Activated T-cell treated with anti-CD3 and anti-CD28 coated beads, Interleukin-2, amount 50 U/mL, for 4 hours (primary cell): ENCODE measurements at regions not wholly inside any gene's neighbourhood (a gene's known extent, or its start where the extent isn't known, plus 50 kb on each side); places are given as distances from the start of the nearest gene placed in this dataset.

Source experiments
- ATAC-seq, 2 donors: fragments of 200-7000 bp; cut with Tn5 transposase; one replicate each; pipeline ENCODE4 v1.10.0; 2021
- DNase-seq: peaks from one replicate; pipeline ENCODE4 v3.0.0-alpha.2; 2020
- H3K27me3 Mint-ChIP-seq: one replicate; pipeline ENCODE4 v1.8.0; 2021; ENCODE audit warnings: low read depth, mixed read lengths
- H3K36me3 Mint-ChIP-seq: one replicate; pipeline ENCODE4 v1.8.0; 2022; ENCODE audit warnings: mixed read lengths; ENCODE audit not compliant: insufficient read depth
- H3K4me1 Mint-ChIP-seq: one replicate; pipeline ENCODE4 v1.8.0; 2021; ENCODE audit warnings: low read depth, mixed read lengths
- H3K4me3 Mint-ChIP-seq: one replicate; pipeline ENCODE4 v1.8.0; 2021; ENCODE audit warnings: mild to moderate bottlenecking, moderate library complexity, mixed read lengths
- H3K9me3 Mint-ChIP-seq: one replicate; pipeline ENCODE4 v1.8.0; 2021; ENCODE audit warnings: mixed read lengths

- no peak for ATAC-seq
- Mint-ChIP-seq H3K27me3 (no peaks in the 10 kb centered on the region), H3K4me3 (no peak overlapping the region), H3K36me3 (no peaks in the 10 kb centered on the region), H3K4me1 (peaks cover 2% of the 10 kb centered on the region), H3K9me3 (peaks cover 20% of the 10 kb centered on the region)
- DNase-seq = no peak
These were observed 408.9 kb upstream of the AUTS2 start for GRCh38 chr7:69189406-69189805.

GRCh38 chr7:69190025-69190424 is 408.2 kb upstream of the AUTS2 start:
- H3K4me1 Mint-ChIP-seq = no peaks in the 10 kb centered on the region
- DNase-seq = no peak
- ATAC-seq = no peak
- H3K9me3 Mint-ChIP-seq = peaks cover 22% of the 10 kb centered on the region
- no peak overlapping the region for H3K4me3 Mint-ChIP-seq
- no peaks in the 10 kb centered on the region for H3K27me3 Mint-ChIP-seq
- no peaks in the 10 kb centered on the region for H3K36me3 Mint-ChIP-seq

- Mint-ChIP-seq H3K4me1 (no peaks in the 10 kb centered on the region), H3K9me3 (peaks cover 20% of the 10 kb centered on the region), H3K4me3 (no peak overlapping the region), H3K36me3 (no peaks in the 10 kb centered on the region), H3K27me3 (no peaks in the 10 kb centered on the region)
- no peak for ATAC-seq
- DNase-seq = no peak
These were observed 407.5 kb upstream of the AUTS2 start for GRCh38 chr7:69190763-69191162.

GRCh38 chr7:69192134-69192533 is 406.1 kb upstream of the AUTS2 start:
- no peak overlapping the region for H3K4me3 Mint-ChIP-seq
- H3K36me3 Mint-ChIP-seq = no peaks in the 10 kb centered on the region
- H3K4me1 Mint-ChIP-seq = no peaks in the 10 kb centered on the region
- ATAC-seq (no peak), DNase-seq (no peak)
- H3K9me3 Mint-ChIP-seq = peaks cover 20% of the 10 kb centered on the region
- no peaks in the 10 kb centered on the region for H3K27me3 Mint-ChIP-seq

GRCh38 chr7:69193061-69193460 is 405.2 kb upstream of the AUTS2 start:
- H3K9me3 Mint-ChIP-seq = peaks cover 20% of the 10 kb centered on the region
- no peak overlapping the region for H3K4me3 Mint-ChIP-seq
- H3K27me3 Mint-ChIP-seq = no peaks in the 10 kb centered on the region
- H3K36me3 Mint-ChIP-seq = no peaks in the 10 kb centered on the region
- no peak for DNase-seq
- no peak for ATAC-seq
- no peaks in the 10 kb centered on the region for H3K4me1 Mint-ChIP-seq

- ATAC-seq (no peak), DNase-seq (no peak)
- H3K36me3 Mint-ChIP-seq = no peaks in the 10 kb centered on the region
- no peaks in the 10 kb centered on the region for H3K27me3 Mint-ChIP-seq
- H3K9me3 Mint-ChIP-seq = peaks cover 39% of the 10 kb centered on the region
- no peak overlapping the region for H3K4me3 Mint-ChIP-seq
- H3K4me1 Mint-ChIP-seq = peaks cover 15% of the 10 kb centered on the region
These were observed 401.7 kb upstream of the AUTS2 start for GRCh38 chr7:69196593-69196992.

GRCh38 chr7:69198250-69198649 is 400.0 kb upstream of the AUTS2 start:
- H3K36me3 Mint-ChIP-seq = no peaks in the 10 kb centered on the region
- no peak overlapping the region for H3K4me3 Mint-ChIP-seq
- peaks cover 39% of the 10 kb centered on the region for H3K9me3 Mint-ChIP-seq
- DNase-seq (no peak), ATAC-seq (no peak)
- H3K4me1 Mint-ChIP-seq = peaks cover 15% of the 10 kb centered on the region
- H3K27me3 Mint-ChIP-seq = no peaks in the 10 kb centered on the region

- Mint-ChIP-seq H3K36me3 (no peaks in the 10 kb centered on the region), H3K4me1 (peaks cover 15% of the 10 kb centered on the region), H3K4me3 (no peak overlapping the region), H3K27me3 (no peaks in the 10 kb centered on the region), H3K9me3 (peaks cover 33% of the 10 kb centered on the region)
- ATAC-seq = no peak
- no peak for DNase-seq
These were observed 399.2 kb upstream of the AUTS2 start for GRCh38 chr7:69199041-69199440.

GRCh38 chr7:69199661-69200060 is 398.6 kb upstream of the AUTS2 start:
- H3K36me3 Mint-ChIP-seq = no peaks in the 10 kb centered on the region
- peaks cover 15% of the 10 kb centered on the region for H3K4me1 Mint-ChIP-seq
- H3K4me3 Mint-ChIP-seq = no peak overlapping the region
- H3K9me3 Mint-ChIP-seq = peaks cover 28% of the 10 kb centered on the region
- no peaks in the 10 kb centered on the region for H3K27me3 Mint-ChIP-seq
- ATAC-seq = no peak
- DNase-seq = no peak

GRCh38 chr7:69203871-69204270 is 394.4 kb upstream of the AUTS2 start:
- peaks cover 24% of the 10 kb centered on the region for H3K9me3 Mint-ChIP-seq
- ATAC-seq = no peak
- no peaks in the 10 kb centered on the region for H3K36me3 Mint-ChIP-seq
- H3K4me1 Mint-ChIP-seq = peaks cover 12% of the 10 kb centered on the region
- no peaks in the 10 kb centered on the region for H3K27me3 Mint-ChIP-seq
- H3K4me3 Mint-ChIP-seq = no peak overlapping the region
- no peak for DNase-seq

- Mint-ChIP-seq H3K4me3 (no peak overlapping the region), H3K27me3 (no peaks in the 10 kb centered on the region), H3K9me3 (peaks cover 13% of the 10 kb centered on the region), H3K36me3 (no peaks in the 10 kb centered on the region), H3K4me1 (peaks cover 2% of the 10 kb centered on the region)
- ATAC-seq (no peak), DNase-seq (no peak)
These were observed 393.3 kb upstream of the AUTS2 start for GRCh38 chr7:69204943-69205342.

GRCh38 chr7:69205581-69205980 is 392.7 kb upstream of the AUTS2 start:
- no peak for ATAC-seq
- Mint-ChIP-seq H3K9me3 (peaks cover 11% of the 10 kb centered on the region), H3K4me1 (no peaks in the 10 kb centered on the region), H3K36me3 (no peaks in the 10 kb centered on the region), H3K4me3 (no peak overlapping the region), H3K27me3 (no peaks in the 10 kb centered on the region)
- DNase-seq = no peak

- ATAC-seq = no peak
- Mint-ChIP-seq H3K27me3 (no peaks in the 10 kb centered on the region), H3K9me3 (peaks cover 10% of the 10 kb centered on the region), H3K36me3 (no peaks in the 10 kb centered on the region), H3K4me1 (no peaks in the 10 kb centered on the region), H3K4me3 (no peak overlapping the region)
- DNase-seq = no peak
These were observed 390.0 kb upstream of the AUTS2 start for GRCh38 chr7:69208276-69208675.

GRCh38 chr7:69208848-69209247 is 389.4 kb upstream of the AUTS2 start:
- Mint-ChIP-seq H3K4me3 (no peak overlapping the region), H3K36me3 (no peaks in the 10 kb centered on the region), H3K4me1 (no peaks in the 10 kb centered on the region), H3K9me3 (peaks cover 10% of the 10 kb centered on the region), H3K27me3 (no peaks in the 10 kb centered on the region)
- ATAC-seq (no peak), DNase-seq (no peak)

GRCh38 chr7:69211336-69211735 is 386.9 kb upstream of the AUTS2 start:
- DNase-seq (no peak), ATAC-seq (no peak)
- no peaks in the 10 kb centered on the region for H3K27me3 Mint-ChIP-seq
- no peaks in the 10 kb centered on the region for H3K36me3 Mint-ChIP-seq
- no peak overlapping the region for H3K4me3 Mint-ChIP-seq
- no peaks in the 10 kb centered on the region for H3K4me1 Mint-ChIP-seq
- peaks cover 3% of the 10 kb centered on the region for H3K9me3 Mint-ChIP-seq

GRCh38 chr7:69211739-69212138 is 386.5 kb upstream of the AUTS2 start:
- H3K27me3 Mint-ChIP-seq = no peaks in the 10 kb centered on the region
- DNase-seq = no peak
- no peaks in the 10 kb centered on the region for H3K36me3 Mint-ChIP-seq
- no peak overlapping the region for H3K4me3 Mint-ChIP-seq
- peaks cover 3% of the 10 kb centered on the region for H3K9me3 Mint-ChIP-seq
- H3K4me1 Mint-ChIP-seq = no peaks in the 10 kb centered on the region
- no peak for ATAC-seq
